GM20000 (cell line): ENCODE measurements at regions not wholly inside any gene's neighbourhood (a gene's known extent, or its start where the extent isn't known, plus 50 kb on each side); places are given as distances from the start of the nearest gene placed in this dataset.
A peak's percentile ranks its signal among the peaks of the same experiment; 100 is the strongest.

ENCODE experiments used
- DNase-seq: peaks from one replicate; pipeline ENCODE4 v3.0.0; 2012; ENCODE audit warnings: low spot score
- CTCF ChIP-seq: IDR thresholded peaks from 2 replicates; pipeline ENCODE4 v1.5.1; 2012; ENCODE audit warnings: mild to moderate bottlenecking, control low read depth; ENCODE audit errors: extremely low read depth, missing control alignments

- DNase-seq: no peak
- TF ChIP-seq CTCF: no peak
Observed at GRCh38 chr12:4202487-4202886, 71.1 kb upstream of the CCND2 start.

DNA sequence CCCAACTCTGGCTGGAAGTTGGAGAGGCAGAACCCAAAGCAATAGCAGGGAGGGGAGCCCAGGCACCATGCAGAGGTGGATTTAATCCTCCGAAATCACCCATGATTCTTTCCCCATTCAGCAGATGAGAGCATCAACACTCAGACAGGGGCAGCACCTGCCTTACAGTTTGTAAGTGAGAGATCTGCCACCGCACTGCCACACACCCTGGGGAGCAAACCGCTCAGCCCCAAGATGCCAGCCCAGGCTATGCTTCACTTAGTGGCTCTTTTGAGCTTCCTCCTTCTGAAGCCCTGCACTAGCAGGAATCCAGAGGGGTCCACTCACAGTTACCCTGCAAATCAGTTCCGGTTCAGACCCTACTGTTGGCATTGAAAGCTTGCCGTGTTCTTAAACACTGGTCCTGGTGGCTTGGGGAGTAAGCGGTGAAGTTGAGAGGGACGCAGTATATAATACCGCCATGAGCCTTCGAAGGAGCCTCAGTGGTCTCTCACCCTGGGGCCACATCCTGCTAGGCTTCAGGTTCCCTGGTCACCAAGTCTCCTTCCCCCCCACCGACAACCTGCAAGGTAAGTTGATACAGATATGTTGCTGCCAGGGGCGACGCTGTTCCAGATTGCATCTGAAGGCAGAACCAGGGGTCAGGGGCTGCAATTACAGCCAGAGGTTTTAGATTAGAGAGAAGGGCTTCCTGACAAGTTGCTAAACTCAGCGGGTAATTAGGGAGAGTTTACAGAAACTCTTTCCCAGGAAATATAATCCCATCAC is 72.0 kb upstream of the CCND2 start:
- DNase-seq: no peak

GRCh38 chr12:4197922-4198763 is 75.4 kb upstream of the CCND2 start:
- DNase-seq: no peak
- TF ChIP-seq CTCF: no peak

More for the DNA sequence above, 72.0 kb upstream of the CCND2 start:
- no peak for TF ChIP-seq CTCF

GRCh38 chr12:4196805-4197420 is 76.6 kb upstream of the CCND2 start:
- no peak for DNase-seq
- TF ChIP-seq CTCF: no peak

GRCh38 chr12:4194668-4195067 is 78.9 kb upstream of the CCND2 start:
- DNase-seq: no peak
- TF ChIP-seq CTCF: no peak

- DNase-seq: no peak
- TF ChIP-seq CTCF: no peak
Observed at GRCh38 chr12:4193821-4194220, 79.7 kb upstream of the CCND2 start.

- TF ChIP-seq CTCF: no peak
- peak; percentile 27 for DNase-seq
Observed at GRCh38 chr12:4191642-4192041, 81.9 kb upstream of the CCND2 start.
